ENCODE measurements at regions not wholly inside any gene's neighbourhood (a gene's known extent, or its start where the extent isn't known, plus 50 kb on each side); places are given as distances from the start of the nearest gene placed in this dataset.

GRCh38 chr11:45091563-45092403 lies 54.7 kb upstream of the PRDM11 start:
- TF ChIP-seq CTCF (IDR thresholded peaks at IDR 0.05) = no peak
- no peak for TF ChIP-seq POLR2A (IDR thresholded peaks at IDR 0.05)

Measured in esophagus squamous epithelium (tissue), 4 donors.